H1 (cell line): ENCODE measurements at regions not wholly inside any gene's neighbourhood (a gene's known extent, or its start where the extent isn't known, plus 50 kb on each side); places are given as distances from the start of the nearest gene placed in this dataset.

Source experiments
- CTCF ChIA-PET: fragments of 300-600 bp; sonication (Branson Sonifier 250); formaldehyde crosslinking; loops from one replicate; lab custom pipeline; 2021; ENCODE audit not compliant: partially characterized antibody; lab: Charles Lee
- POLR2A ChIA-PET: fragments of 300-600 bp; sonication (Branson Sonifier 250); formaldehyde crosslinking; loops from one replicate; lab custom pipeline; 2021; ENCODE audit warnings: inconsistent platforms; ENCODE audit not compliant: partially characterized antibody; lab: Charles Lee
- DNase-seq, 2 experiments: peaks; one replicate each; pipeline versions ENCODE4 v3.0.0 to v3.0.0-alpha.2; 2010 to 2022; ENCODE audit warnings: low spot score in 2 of 2, low read depth in 1 of 2, mixed read lengths in 1 of 2
- FAIRE-seq: peaks from 2 replicates; lab custom pipeline; 2011; peaks lifted over from hg19 to GRCh38; lab: Jason Lieb, UNC
- H2AFZ ChIP-seq: 2 replicates; pipeline ENCODE4 v1.8.1; 2012; ENCODE audit warnings: low read length, inconsistent platforms
- H2AK5ac ChIP-seq: 2 replicates; pipeline ENCODE4 v1.6.1; 2013; ENCODE audit warnings: low read depth, low read length
- H2BK120ac ChIP-seq: replicated peaks from 2 replicates; pipeline ENCODE3; 2013; ENCODE audit warnings: low read depth, low read length, inconsistent platforms
- H2BK12ac ChIP-seq: 2 replicates; pipeline ENCODE4 v1.6.1; 2013; ENCODE audit warnings: low read depth, low read length
- H2BK15ac ChIP-seq: 2 replicates; pipeline ENCODE4 v1.6.1; 2013; ENCODE audit warnings: low read length
- H2BK20ac ChIP-seq: 2 replicates; pipeline ENCODE4 v1.6.1; 2013; ENCODE audit warnings: low read length
- H2BK5ac ChIP-seq: 2 replicates; pipeline ENCODE4 v1.6.1; 2013; ENCODE audit warnings: low read depth, low read length
- H3K14ac ChIP-seq: 2 replicates; pipeline ENCODE4 v1.6.1; 2013; ENCODE audit warnings: inconsistent platforms; ENCODE audit not compliant: insufficient read length
- H3K18ac ChIP-seq: 2 replicates; pipeline ENCODE4 v1.6.1; 2013; ENCODE audit warnings: low read length; ENCODE audit errors: extremely low read depth
- H3K23ac ChIP-seq: 2 replicates; pipeline ENCODE4 v1.6.1; 2013; ENCODE audit warnings: inconsistent platforms; ENCODE audit not compliant: insufficient read length
- H3K23me2 ChIP-seq: 2 replicates; pipeline ENCODE4 v1.6.1; 2013; ENCODE audit warnings: low read depth, low read length
- H3K27ac ChIP-seq: 2 replicates; pipeline ENCODE4 v1.6.1; 2011; ENCODE audit warnings: low read depth, low read length, inconsistent platforms
- H3K27me3 ChIP-seq, 4 experiments: replicated peaks in 1 of 4; 1 replicate in 1 of 4; 2 replicates in 3 of 4; pipeline versions ENCODE4 v1.6.1 to v1.8.1; 2011 to 2013; ENCODE audit warnings: low read length in 3 of 4, mild to moderate bottlenecking in 3 of 4, inconsistent platforms in 2 of 4, mixed read lengths in 2 of 4, moderate library complexity in 1 of 4; ENCODE audit not compliant: control insufficient read depth in 3 of 4, insufficient read depth in 3 of 4; ENCODE audit errors: extremely low read depth in 1 of 4
- H3K36me3 ChIP-seq, 4 experiments: 2 replicates each; pipeline versions ENCODE4 v1.6.1 to v1.8.1; 2011 to 2013; ENCODE audit warnings: mild to moderate bottlenecking in 4 of 4, low read length in 3 of 4, moderate library complexity in 2 of 4, control low read depth in 1 of 4, inconsistent platforms in 1 of 4; ENCODE audit not compliant: insufficient read depth in 4 of 4, control insufficient read depth in 2 of 4
- H3K4ac ChIP-seq: replicated peaks from 2 replicates; pipeline ENCODE3; 2013; ENCODE audit warnings: low read length, low read depth, mixed read lengths, inconsistent platforms; ENCODE audit not compliant: insufficient read length
- H3K4me1 ChIP-seq, 4 experiments: replicated peaks in 1 of 4; 1 replicate in 1 of 4; 2 replicates in 3 of 4; pipeline versions ENCODE4 v1.6.1 to v1.8.1; 2011 to 2013; ENCODE audit warnings: low read length in 3 of 4, inconsistent platforms in 2 of 4, mixed read lengths in 1 of 4; ENCODE audit not compliant: insufficient read depth in 4 of 4, control insufficient read depth in 3 of 4
- H3K4me2 ChIP-seq, 2 experiments: 2 replicates each; pipeline versions ENCODE4 v1.6.1 to v1.8.1; 2011 to 2013; ENCODE audit warnings: low read depth in 2 of 2, low read length in 2 of 2, control low read depth in 1 of 2, inconsistent platforms in 1 of 2, mild to moderate bottlenecking in 1 of 2; ENCODE audit not compliant: insufficient read depth in 1 of 2
- H3K4me3 ChIP-seq, 4 experiments: fragments of 200-600, 300-600 bp in 1 of 4; sonication (generic), shearing (Covaris generic), sonication (Bioruptor Twin) in 1 of 4; 2 replicates each; pipeline versions ENCODE4 v1.5.1 to v1.8.1; 2011 to 2016; ENCODE audit warnings: low read length in 4 of 4, low read depth in 3 of 4, control low read depth in 2 of 4, inconsistent platforms in 2 of 4, mild to moderate bottlenecking in 2 of 4, mixed read lengths in 1 of 4, moderate library complexity in 1 of 4; ENCODE audit not compliant: insufficient read depth in 2 of 4; ENCODE audit errors: extremely low read depth in 1 of 4
- H3K56ac ChIP-seq: replicated peaks from 2 replicates; pipeline ENCODE3; 2013; ENCODE audit warnings: low read depth, mild to moderate bottlenecking, mixed read lengths, low read length, inconsistent platforms; ENCODE audit not compliant: insufficient read length
- H3K79me1 ChIP-seq: 2 replicates; pipeline ENCODE4 v1.6.1; 2013; ENCODE audit warnings: low read depth, low read length, control low read depth
- H3K79me2 ChIP-seq, 2 experiments: 2 replicates each; pipeline versions ENCODE4 v1.6.1 to v1.8.1; 2012 to 2013; ENCODE audit warnings: low read length in 2 of 2, mild to moderate bottlenecking in 2 of 2, inconsistent platforms in 1 of 2; ENCODE audit not compliant: insufficient read depth in 2 of 2, control insufficient read depth in 1 of 2
- H3K9ac ChIP-seq, 4 experiments: replicated peaks in 1 of 4; 1 replicate in 1 of 4; 2 replicates in 3 of 4; pipeline versions ENCODE4 v1.6.1 to v1.8.1; 2011 to 2013; ENCODE audit warnings: low read depth in 3 of 4, low read length in 3 of 4, control low read depth in 2 of 4, mild to moderate bottlenecking in 2 of 4, moderate library complexity in 2 of 4, inconsistent platforms in 1 of 4; ENCODE audit errors: extremely low read depth in 1 of 4
- H3K9me3 ChIP-seq, 2 experiments: 2 replicates each; pipeline versions ENCODE4 v1.6.1 to v1.8.1; 2012 to 2013; ENCODE audit warnings: mild to moderate bottlenecking in 2 of 2, moderate library complexity in 2 of 2, control low read depth in 1 of 2, inconsistent platforms in 1 of 2, low read depth in 1 of 2, low read length in 1 of 2, mixed read lengths in 1 of 2; ENCODE audit not compliant: insufficient read depth in 2 of 2
- H4K20me1 ChIP-seq, 2 experiments: replicated peaks in 1 of 2; 2 replicates each; pipeline versions ENCODE3 to v1.8.1; 2011 to 2013; ENCODE audit warnings: inconsistent platforms in 2 of 2, low read length in 2 of 2, mild to moderate bottlenecking in 1 of 2; ENCODE audit not compliant: insufficient read depth in 2 of 2, control insufficient read depth in 1 of 2
- H4K5ac ChIP-seq: 2 replicates; pipeline ENCODE4 v1.6.1; 2013; ENCODE audit warnings: low read length, low read depth, mixed read lengths, inconsistent platforms; ENCODE audit not compliant: insufficient read length
- H4K8ac ChIP-seq: 2 replicates; pipeline ENCODE4 v1.8.0; 2013; ENCODE audit warnings: mild to moderate bottlenecking, moderate library complexity, low read length, inconsistent platforms; ENCODE audit not compliant: insufficient read depth; ENCODE audit errors: extremely low read depth
- H4K91ac ChIP-seq: replicated peaks from 2 replicates; pipeline ENCODE3; 2013; ENCODE audit warnings: low read length, mixed read lengths, inconsistent platforms; ENCODE audit not compliant: insufficient read length
- BRCA1 ChIP-seq: IDR thresholded peaks from 2 replicates; pipeline ENCODE4 v1.6.1; 2012; ENCODE audit warnings: low read depth, low read length, improper control_type of control experiment
- GTF2F1 ChIP-seq: IDR thresholded peaks from 2 replicates; pipeline ENCODE4 v1.6.1; 2012; ENCODE audit warnings: low read depth, low read length, improper control_type of control experiment, borderline replicate concordance
- RNF2 ChIP-seq: fragments of 200-900, 300-1000 bp; sonication (generic); IDR thresholded peaks from 2 replicates; pipeline ENCODE4 v1.7.1; 2016; ENCODE audit warnings: borderline replicate concordance, low read depth, mild to moderate bottlenecking, antibody characterized with exemption, low read length; ENCODE audit not compliant: poor library complexity, severe bottlenecking; ENCODE audit errors: missing control alignments
- RXRA ChIP-seq: IDR thresholded peaks from 2 replicates; pipeline ENCODE4 v1.6.1; 2011; ENCODE audit warnings: low read depth, mild to moderate bottlenecking, low read length, moderate library complexity; ENCODE audit not compliant: insufficient read depth
- SP4 ChIP-seq: IDR thresholded peaks from 2 replicates; pipeline ENCODE4 v1.6.1; 2012; ENCODE audit warnings: low read length, inconsistent platforms
- TCF12 ChIP-seq: IDR thresholded peaks from 2 replicates; pipeline ENCODE4 v1.6.1; 2011; ENCODE audit warnings: low read depth, mild to moderate bottlenecking, low read length
- WGBS, 2 experiments: shearing (Covaris generic) in 1 of 2; methylation state at CpG; one replicate each; pipeline versions ENCODE4 v1.1.6 to v1.1.7; 2013 to 2015; ENCODE audit warnings: low lambda C conversion rate in 2 of 2, mixed read lengths in 2 of 2, inconsistent platforms in 1 of 2, low coverage in 1 of 2, missing lambda C conversion rate in 1 of 2; ENCODE audit not compliant: insufficient replicate concordance in 2 of 2, insufficient coverage in 1 of 2, insufficient read length in 1 of 2; ENCODE audit errors: extremely low coverage in 1 of 2, missing lambda C conversion rate in 1 of 2; 5-methylcytosine and 5-hydroxymethylcytosine counted together
- TF ChIP-seq, protein P1 (sequence below): IDR thresholded peaks from 2 replicates; pipeline ENCODE4 v1.6.1; 2011; ENCODE audit warnings: low read length, improper control_type of control experiment

DNA sequence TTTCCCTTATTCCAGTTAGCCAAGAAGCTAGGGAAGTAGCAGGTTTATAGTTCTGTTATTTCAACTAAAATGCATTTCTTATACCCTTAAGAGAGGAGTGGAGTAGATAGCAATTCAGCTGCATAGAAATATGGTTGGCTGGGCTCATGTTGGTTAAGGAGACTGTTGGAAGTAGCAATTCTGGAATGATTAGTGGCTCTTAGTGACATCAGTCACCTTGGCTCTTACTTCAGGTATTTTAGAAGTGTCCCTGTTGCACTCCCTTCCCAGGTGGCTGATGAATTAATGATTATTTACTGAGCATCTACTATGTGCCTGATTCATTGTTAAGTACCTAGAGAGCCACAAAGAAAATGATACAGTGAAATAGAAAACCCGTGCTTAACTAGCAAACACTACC, 128.1 kb downstream of the MGST1 start:
- H3K27ac ChIP-seq = no peak overlapping the region
- H3K9me3 ChIP-seq = no peaks in the 10 kb centered on the region
- 95% methylated on average over 1 of the region's 1 CpG; no CpG with 5 or more reads in 1 of the 2 experiments for WGBS, 2 experiments
- H3K23me2 ChIP-seq = no peaks in the 10 kb centered on the region
- H2BK15ac ChIP-seq = no peak overlapping the region
- no peak overlapping the region for H4K5ac ChIP-seq
- H2BK20ac ChIP-seq = no peak overlapping the region
- no peaks in the 10 kb centered on the region for H3K79me2 ChIP-seq
- TF ChIP-seq GTF2F1 (no peak), RXRA (no peak), TCF12 (no peak), BRCA1 (no peak), SP4 (no peak), RNF2 (no peak)
- TF ChIP-seq, protein P1, sequence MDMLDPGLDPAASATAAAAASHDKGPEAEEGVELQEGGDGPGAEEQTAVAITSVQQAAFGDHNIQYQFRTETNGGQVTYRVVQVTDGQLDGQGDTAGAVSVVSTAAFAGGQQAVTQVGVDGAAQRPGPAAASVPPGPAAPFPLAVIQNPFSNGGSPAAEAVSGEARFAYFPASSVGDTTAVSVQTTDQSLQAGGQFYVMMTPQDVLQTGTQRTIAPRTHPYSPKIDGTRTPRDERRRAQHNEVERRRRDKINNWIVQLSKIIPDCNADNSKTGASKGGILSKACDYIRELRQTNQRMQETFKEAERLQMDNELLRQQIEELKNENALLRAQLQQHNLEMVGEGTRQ = no peak
- TF ChIP-seq, all 59 proteins: peak for 0
- Histone ChIP-seq H2AFZ (no peak overlapping the region), H3K27me3 (no peaks in the 10 kb centered on the region), H4K20me1 (no peaks in the 10 kb centered on the region), H3K9ac (no peak overlapping the region), H3K79me1 (no peaks in the 10 kb centered on the region), H3K14ac (no peak overlapping the region), H2BK5ac (no peak overlapping the region), H2BK120ac (no peak overlapping the region), H3K4me2 (no peak overlapping the region), H3K23ac (no peak overlapping the region), H3K4me3 (no peak overlapping the region), H3K36me3 (no peaks in the 10 kb centered on the region), H4K91ac (no peak overlapping the region), H3K56ac (no peak overlapping the region), H4K8ac (no peak overlapping the region), H3K18ac (no peak overlapping the region), H2AK5ac (no peak overlapping the region), H3K4ac (no peak overlapping the region), H3K4me1 (no peaks in the 10 kb centered on the region), H2BK12ac (no peak overlapping the region)
- CTCF ChIA-PET = no interaction called here
- POLR2A ChIA-PET = no interaction called here
- no peak for DNase-seq
- FAIRE-seq = no peak
